GM21423 (cell line): ENCODE measurements at regions not wholly inside any gene's neighbourhood (a gene's known extent, or its start where the extent isn't known, plus 50 kb on each side); places are given as distances from the start of the nearest gene placed in this dataset.

Experiments used
- ATAC-seq: cut with Tn5 transposase; IDR thresholded peaks from one replicate; pipeline ENCODE4 v1.9.1; 2021; ENCODE audit warnings: mild to moderate bottlenecking, moderate library complexity; ENCODE audit not compliant: unreplicated experiment

DNA sequence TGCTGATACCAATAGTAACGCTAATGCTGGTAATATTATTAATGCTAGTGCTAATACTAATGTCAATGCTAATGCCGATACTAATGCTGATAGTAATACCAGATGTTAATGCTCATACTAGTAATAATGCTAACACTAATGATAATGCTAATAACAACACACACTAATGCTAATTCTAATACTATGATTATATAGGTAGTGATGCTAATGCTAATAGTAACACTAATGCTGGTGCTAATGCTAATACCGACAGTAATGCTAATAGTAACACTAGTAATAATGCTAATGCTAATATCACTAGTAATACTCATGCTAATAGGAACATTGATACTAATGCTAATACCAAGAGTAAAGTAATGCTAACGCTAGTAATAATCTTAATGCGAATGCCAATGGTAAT is 406.4 kb upstream of the RNF32 start:
- ATAC-seq, result no peak

DNA sequence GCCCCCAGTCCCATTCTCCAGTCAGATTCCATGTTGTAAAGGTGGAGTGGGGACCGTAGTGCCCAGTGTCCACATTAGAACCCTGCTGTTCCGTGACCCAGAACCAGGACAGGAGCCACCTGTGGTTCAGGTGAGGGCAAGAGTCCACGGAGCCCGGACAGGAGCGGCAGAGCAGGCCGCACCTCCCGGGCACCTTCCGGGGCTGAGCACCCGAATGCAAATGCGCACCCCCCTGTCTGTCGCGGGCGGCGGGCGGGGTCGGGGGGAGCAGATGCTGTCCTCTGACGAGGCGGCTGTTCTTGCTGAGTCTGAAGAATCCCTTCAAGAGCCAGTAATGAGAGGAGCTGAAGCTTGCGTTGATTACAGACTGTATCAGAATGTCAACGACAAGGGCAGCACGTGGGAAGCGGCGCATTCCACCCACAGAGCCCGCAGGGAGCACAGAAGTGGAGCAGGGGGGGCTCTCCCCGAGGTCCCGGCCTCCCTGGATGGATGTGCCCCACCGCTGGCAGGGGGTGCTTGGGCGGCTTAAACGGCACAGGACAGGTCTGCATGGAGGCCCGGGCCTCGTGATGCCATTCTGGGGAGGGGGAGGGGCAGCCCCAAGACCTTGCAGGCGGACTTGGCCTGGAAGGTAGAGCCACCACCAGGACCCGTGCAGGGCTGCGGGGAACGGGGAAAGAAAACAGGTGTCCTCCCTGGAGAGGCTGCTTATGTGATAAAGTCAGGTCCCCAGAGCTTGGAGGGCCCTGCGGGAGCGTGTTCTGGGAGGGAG is 407.5 kb upstream of the RNF32 start:
- no peak for ATAC-seq

DNA sequence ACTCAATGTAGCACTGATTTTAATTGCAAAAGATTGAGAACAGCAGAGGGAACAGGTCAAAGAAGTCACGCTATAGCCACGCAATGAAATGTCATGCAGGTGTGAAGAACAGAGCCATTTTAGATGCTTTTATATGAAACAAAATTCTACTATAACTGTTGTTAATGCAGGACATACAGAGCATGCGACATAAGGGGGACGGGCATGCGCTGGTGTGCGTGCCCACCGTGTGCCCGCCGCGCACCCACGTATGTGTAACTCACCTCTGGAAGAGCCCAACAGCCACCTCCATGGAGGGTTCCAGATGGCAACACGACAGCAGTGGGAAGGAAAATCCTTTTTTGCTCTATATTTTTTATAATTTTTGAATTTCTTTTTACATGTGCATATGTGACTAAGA is 410.0 kb upstream of the RNF32 start:
- no peak for ATAC-seq

DNA sequence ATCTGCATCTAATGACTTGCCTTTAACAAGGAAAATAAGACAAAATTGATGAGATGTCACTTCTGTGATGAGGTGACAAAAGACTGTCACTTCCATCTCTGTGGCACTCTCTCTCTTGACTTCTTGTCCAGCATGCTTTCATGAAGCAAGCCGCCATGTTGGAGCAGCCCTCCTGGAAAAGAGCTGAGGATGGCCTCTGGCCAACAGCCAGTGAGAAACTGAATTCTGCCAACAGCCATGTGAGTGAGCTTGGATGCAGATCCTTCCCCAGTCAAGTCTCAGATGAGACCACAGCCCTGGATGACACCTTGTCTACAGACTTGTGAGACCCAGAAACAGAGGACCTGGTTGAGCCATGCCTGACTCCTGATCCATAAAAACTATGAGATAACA is 412.6 kb upstream of the SHH start:
- ATAC-seq, result no peak

DNA sequence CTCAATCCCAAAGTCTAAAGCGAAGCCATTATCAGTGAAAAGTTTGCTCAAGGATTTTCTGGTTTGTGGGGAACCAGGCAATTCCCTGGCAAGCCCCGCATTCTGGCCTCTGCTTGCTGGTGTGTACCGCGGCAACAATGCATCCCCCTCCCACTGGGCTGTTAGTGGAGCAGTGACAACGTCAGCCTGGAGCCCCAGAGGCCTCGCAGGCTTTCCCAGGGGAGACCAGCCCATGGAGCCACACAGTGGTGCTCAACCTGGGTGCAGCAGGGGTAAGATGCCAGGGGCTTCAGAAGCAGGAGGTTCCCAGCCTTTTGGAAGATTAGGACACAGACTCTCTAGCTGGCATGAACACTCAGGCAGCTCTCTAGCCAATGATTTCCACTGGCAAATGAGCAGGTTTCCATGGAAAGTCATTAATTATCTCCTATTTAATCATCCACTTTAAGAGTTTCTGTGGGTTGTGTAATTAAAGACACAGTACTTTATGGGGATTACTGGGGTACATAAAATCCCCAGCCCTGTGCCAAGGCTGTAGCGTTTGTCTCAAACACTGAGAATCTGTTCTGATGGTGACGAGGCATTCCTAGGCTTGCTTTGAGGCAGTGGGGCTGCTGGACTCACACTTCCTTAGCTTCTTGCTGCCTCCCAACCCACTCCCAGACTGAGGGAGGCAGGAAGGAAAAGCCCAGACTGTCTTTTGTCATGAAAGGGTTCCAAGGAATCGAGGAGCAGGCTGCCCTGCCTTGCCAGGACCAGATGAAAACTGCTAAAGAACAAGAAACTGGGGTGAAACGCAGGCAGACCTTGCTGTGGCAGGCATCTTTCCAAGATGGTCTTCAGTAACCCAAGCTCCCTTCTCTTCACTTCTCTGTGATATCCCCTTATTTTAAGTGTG is 411.9 kb upstream of the SHH start:
- ATAC-seq, result no peak

DNA sequence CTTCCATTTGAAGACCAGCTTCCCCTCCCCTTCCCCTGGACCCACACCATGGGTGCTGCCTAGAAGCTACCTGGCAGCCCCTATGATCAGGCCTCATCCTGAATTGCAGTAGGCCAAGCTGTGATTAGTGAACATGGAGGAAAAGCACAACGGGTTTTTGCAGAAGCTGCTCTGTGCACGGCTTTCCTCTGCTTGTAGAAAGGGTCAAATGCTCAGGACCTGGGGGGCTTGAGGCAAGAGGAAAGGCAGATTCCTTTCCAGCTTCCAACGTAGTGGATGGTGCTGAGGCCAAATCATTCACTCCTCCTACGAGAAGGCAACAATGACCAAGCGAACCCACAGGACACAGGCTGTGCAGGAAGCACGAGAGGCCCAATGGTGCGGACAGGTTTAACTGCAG is 410.3 kb upstream of the SHH start:
- no peak for ATAC-seq

DNA sequence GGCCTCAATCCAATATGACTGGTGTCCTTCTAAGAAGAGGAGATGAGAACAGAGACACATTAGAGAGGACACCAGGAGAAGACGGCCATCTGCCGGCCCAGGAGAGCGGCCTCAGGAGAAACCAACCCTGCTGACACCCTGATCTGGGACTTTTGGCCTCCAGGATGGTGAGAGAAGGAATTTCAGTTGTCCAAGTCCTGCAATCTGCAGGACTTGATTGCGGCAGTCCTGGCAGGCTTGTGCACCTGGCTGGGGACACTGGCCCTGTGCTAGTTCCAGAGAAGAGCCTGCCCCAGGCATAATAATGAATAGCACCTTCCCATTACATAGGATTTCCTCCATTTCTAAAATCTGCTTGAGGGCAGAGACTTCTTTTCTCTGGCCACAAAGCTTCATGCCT is 409.9 kb upstream of the SHH start:
- no peak for ATAC-seq

DNA sequence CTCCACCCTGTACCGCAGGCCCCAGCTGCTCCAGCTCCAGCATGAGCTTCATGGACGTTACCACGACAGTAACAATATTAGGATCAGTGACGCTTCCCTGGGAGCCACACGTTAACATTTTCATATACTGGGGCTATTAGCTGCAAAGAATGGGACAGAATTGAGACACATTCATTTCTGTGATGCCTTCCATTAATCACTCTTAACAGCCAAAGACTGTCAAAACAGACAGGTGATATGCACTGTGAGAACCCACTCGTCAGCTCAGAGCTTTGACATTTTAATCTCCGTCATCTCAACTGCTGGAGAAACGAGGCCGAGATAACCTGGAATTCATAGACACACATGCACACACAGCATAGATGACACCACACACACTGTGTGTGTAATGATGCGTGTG is 408.4 kb upstream of the SHH start:
- ATAC-seq, result no peak

DNA sequence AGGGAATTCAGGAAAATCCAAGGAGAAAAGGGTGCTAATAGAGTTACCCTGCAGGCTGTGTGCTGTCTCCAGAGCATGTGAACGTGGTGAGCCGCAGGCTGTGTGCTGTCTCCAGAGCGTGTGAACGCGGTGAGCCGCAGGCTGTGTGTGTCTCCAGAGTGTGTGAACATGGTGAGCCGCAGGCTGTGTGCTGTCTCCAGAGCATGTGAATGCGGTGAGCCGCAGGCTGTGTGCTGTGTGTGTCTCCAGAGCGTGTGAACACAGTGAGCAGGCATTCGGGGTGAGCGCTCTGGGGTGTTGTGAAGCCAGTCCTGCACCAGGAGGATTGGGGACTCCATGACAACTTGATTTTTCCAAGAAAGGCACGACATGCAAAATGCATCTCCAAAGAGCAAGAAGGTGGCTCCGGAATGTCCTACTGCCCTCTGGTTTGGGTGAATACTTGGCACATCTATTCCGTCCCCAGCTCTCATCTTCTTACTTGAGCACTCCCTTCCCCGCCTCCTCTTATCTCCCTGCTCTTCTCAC is 407.9 kb upstream of the SHH start:
- no peak for ATAC-seq

DNA sequence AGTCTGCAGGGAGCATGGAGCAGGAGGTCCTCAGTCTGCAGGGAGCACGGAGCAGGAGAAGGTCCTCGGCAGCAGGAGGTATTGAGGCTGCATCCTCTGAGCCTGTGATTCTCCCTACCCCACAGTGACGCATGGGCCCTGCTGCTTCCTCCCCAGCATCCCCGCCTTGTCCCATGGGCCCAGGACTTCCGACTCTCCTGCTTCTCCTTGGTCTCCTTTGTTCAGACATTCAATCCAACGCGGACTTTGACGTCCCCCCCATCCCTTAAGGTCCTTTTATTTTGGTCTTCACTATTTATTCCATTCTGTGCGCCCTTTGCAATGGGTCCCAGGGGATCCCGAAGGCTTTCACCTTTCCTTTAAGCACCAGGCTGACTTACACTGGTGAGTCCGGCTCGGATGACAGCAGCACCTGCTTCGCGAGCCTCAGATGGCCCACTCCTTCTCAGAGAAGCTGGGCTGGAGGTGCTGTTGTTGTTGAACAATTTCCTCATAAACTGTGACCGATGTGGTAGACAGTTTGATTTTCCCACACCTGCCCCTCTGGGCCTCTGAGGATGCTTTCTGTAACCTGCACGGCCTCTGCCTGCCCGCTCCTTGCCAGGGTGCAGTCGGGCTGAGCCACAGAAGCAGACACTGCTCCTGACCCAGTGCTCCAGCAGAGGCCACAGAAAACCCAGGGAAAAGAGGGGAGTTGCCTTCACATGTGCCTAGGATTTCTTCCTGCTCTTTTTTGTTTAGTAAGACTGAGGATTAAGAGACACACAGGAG is 407.2 kb upstream of the SHH start:
- no peak for ATAC-seq

DNA sequence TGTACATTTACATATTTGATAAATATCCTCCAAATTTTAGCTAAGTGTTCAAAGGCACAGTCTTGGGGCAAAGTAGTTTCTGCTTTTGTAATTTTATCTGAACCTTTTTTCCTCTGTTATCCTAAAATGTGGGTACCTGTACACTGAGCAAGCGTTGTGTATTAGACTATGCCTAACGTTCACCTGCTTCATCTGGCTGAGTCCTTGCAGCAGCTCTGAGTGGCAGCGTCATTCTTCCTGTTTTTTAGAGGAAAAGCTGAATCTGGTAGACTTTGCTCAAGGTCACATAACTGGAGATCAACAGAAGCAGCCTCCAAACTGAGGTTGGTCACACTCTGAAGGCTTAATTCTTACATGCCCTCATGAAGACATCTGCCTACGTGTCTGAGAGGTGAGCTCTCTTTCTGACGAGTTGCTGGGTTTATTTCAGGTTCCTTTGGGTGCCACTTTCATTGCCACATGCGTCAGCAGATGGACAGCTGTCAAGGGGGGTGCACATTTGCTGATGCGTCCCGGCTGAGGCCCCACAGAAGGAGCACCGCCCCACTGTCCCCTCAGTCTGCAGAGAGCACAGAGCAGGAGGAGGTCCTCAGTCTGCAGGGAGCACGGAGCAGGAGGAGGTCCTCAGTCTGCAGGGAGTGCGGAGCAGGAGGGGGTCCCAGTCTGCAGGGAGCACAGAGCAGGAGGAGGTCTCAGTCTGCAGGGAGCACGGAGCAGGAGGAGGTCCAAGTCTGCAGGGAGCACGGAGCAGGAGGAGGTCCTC is 406.5 kb upstream of the SHH start:
- ATAC-seq, result no peak

DNA sequence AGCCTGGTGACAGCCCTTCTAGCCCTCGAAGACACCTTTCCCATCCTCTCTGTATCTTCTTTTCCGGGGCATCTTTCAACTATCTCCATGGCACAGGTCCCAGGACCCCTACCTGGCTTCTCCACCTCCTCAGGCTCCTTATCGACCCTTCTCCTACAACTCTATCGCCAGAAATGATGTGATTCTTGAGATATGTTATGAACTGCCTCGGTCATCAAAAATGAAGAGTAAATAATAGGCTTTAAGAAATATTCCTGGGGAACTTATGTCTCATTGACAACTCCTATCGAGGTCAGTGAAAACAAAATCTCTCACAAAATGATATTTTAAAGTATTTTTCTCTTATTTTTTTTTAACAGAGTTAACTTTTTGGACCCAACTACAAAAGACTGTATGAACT is 405.5 kb upstream of the SHH start:
- no peak for ATAC-seq

DNA sequence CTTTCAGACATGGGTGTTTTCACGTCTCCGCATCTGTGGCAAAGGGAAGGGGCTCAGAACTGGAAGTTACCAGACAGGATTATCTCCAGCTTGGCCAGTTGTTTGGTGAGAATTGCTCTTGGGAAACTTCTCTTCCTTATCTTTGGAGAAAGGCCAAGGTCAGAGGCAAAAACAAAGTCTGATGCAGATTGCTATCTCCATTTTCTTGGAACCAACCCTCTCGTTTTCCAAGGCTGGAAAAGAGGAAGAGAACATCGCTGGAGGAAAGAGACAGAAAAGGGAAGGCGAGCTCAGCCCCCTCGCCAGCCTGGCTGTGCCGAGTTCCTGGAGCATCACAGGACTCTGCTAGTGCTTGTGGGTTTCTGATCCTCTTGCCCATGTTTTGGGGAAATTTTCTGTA is 396.8 kb upstream of the SHH start:
- no peak for ATAC-seq

DNA sequence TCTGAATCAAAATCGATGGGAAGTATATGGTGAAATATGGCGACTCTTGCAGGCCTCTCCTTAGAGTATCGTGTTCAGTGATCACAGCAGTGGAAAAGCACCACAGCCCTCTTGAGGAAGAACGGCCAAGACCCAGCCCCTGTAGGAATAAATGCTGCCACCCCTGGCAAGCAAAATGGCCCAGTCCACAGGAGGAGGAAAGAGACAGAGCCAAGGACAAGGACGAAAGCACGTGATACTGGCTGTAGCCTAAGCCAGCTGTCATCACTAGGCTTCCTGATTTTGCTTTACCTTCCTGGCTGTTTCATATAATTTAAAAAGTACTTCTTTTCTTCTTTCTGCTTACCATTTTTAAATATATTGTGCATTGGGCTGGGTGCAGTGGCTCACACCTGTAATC is 395.0 kb upstream of the SHH start:
- ATAC-seq, result no peak

DNA sequence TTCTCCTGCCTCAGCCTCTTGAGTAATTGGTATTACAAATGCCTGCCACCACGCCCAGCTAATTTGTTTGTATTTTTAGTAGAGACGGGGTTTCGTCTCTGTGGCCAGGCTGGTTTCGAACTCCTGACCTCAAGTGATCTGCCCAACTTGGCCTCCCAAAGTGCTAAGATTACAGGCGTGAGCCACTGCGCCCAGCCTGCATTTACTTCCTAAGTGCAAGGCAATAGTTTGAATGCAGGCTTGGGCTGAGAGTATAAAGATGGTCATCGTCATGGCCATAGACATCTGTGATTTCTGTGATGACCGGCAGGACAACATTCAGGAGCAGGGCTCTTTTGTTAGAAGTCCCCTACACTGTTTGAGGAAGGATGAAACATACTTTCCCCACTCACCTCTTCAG is 393.9 kb upstream of the SHH start:
- no peak for ATAC-seq

DNA sequence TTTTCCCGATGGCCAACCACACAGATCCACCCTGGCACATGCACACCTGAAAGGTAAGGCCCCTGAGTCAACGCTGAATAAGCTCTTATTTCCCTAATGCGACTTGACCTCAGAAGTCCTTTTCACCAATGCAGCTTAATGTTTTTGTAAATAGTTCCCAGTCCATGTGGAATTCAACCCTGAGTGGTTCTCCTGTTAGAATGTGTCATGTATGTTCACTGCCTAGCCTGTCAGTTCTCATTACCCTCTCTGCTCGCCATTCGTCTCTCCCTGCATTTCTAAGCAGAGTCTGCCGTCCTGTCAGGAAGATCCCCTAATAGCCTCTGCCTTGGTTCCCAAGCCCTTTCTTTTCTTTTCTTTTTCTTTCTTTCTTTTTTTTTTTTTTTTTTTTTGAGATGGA is 392.6 kb upstream of the SHH start:
- no peak for ATAC-seq

DNA sequence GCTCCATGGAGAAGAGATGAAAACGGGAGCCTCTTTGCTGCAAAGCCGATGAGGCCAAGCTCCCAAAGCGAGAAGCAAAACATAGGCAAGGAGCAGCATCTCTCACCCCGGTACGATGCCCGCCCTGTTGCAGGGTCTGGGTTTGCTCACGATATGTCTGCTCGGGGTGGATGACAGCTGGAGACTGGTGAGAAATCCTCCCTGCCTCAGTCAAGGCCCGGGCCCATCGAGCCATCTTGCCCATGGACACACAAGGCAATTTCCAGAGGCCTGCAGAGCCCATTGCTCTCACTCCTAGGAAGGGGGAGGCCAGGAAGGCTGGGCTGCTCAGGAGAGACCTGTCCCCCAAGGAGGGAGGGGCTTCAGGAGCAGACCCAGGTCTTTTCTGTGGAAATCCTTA is 391.7 kb upstream of the SHH start:
- ATAC-seq, result no peak

DNA sequence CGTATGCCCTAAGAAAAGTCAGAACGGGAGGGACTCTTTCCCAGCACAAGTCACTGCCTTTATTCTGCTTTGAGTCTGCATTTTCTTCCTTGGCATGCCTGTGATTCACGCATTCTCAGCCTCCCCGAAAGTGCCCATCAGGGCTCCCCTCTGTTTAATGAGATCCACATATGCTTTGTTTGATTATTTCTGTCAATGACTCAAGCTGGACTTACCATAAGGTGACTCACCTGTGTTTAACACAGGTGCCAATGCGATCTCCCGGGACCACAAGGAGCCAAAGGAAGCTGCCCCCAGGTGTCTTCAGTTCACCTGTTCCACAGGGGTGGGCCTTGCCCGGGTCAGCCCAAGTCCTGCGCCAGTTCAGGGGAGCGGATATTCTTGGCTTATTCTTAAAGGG is 386.0 kb upstream of the SHH start:
- no peak for ATAC-seq

DNA sequence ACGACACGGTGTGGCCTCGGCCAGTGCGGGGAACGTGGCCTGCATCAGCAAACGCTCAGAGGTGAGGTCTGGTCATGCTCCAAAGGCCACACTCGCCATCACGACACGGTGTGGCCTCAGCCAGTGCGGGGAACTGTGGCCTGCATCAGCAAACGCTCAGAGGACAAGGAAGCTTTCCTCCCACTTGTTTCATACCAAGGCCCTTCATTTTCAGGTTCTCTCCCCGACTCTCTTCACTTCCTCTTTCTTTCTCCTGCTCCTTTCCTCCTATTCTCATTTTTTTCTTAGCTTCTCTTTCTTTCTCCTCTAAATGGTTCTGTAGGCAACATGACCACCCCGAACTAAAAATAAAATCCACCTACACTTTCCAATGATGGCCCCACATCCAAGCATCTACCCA is 384.4 kb upstream of the SHH start:
- no peak for ATAC-seq

DNA sequence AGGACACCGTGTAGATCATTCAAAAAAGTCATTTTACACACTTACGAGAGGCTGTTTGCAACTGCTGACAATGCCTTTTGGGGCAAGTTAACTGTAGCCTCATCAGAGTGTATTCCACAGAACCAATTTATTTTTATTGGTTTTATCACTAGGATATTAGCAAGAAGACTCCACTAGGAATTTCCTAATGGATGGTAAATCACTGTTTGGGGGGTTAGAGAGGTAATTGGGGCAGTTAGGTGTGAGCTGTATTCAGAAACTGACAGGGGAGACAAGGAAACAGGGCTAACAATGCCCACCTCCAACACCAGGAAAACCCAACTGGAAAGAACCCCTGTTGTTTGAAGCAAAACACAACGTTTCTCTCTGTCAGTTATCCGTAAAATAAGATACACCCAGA is 383.0 kb upstream of the SHH start:
- ATAC-seq, result no peak

DNA sequence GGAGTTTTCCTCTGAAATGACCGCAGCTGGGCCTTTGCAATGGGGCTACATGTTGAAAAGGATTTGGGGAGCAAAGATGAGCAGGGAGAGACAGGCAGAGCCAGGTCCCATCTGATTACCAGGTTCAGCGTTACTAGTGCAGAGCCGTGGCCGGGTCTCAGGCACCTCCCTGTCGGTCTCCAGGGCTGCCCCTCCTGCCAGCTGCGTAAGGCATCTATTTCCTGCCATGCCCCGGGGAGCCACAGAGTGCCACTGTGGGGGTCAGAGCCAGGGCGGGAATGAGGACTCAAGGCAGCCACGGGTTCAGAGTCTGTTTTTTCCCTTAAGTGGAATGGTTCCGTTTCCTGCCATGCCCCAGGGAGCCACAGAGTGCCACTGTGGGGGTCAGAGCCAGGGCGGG is 382.6 kb upstream of the SHH start:
- ATAC-seq, result no peak
